HepG2 (cell line): ENCODE measurements at regions not wholly inside any gene's neighbourhood (a gene's known extent, or its start where the extent isn't known, plus 50 kb on each side); places are given as distances from the start of the nearest gene placed in this dataset.
A peak's percentile ranks its signal among the peaks of the same experiment; 100 is the strongest.

ENCODE experiments used
- ATF7-NPFF ChIP-seq: sonication (generic); formaldehyde crosslinking; IDR thresholded peaks from 2 replicates; pipeline ENCODE4 v1.8.1; 2023; ENCODE audit warnings: mild to moderate bottlenecking, low read depth, missing genetic modification reagents, moderate library complexity
- GATAD1 ChIP-seq: IDR thresholded peaks from 2 replicates; pipeline ENCODE4 v1.6.1; 2016; ENCODE audit warnings: missing genetic modification reagents, missing compliant biosample characterization
- GTF3A ChIP-seq: sonication (generic); formaldehyde crosslinking; conservative IDR thresholded peaks from 2 replicates; pipeline ENCODE4 v1.4.0; 2020; ENCODE audit warnings: mild to moderate bottlenecking, missing genetic modification reagents
- GZF1 ChIP-seq: sonication (generic); formaldehyde crosslinking; IDR thresholded peaks from 2 replicates; pipeline ENCODE4 v1.5.1; 2020; ENCODE audit warnings: mild to moderate bottlenecking, missing genetic modification reagents
- HIC2 ChIP-seq: sonication (generic); formaldehyde crosslinking; IDR thresholded peaks from 2 replicates; pipeline ENCODE4 v1.9.0; 2022; ENCODE audit warnings: low read depth, missing genetic modification reagents
- MAFK ChIP-seq, 2 experiments: IDR thresholded peaks in 1 of 2; conservative IDR thresholded peaks in 1 of 2; 2 replicates each; pipeline ENCODE4 v1.6.1; 2011; ENCODE audit warnings: improper control_type of control experiment in 2 of 2, low read length in 2 of 2
- MTA1 ChIP-seq: sonication (generic); formaldehyde crosslinking; IDR thresholded peaks from 2 replicates; pipeline ENCODE4 v1.4.0; 2020; ENCODE audit warnings: missing genetic modification reagents, mild to moderate bottlenecking, borderline replicate concordance
- MTF2 ChIP-seq: sonication (generic); formaldehyde crosslinking; IDR thresholded peaks from 2 replicates; pipeline ENCODE4 v1.5.0; 2020; ENCODE audit warnings: missing genetic modification reagents, borderline replicate concordance
- NFE2 ChIP-seq: sonication (generic); formaldehyde crosslinking; IDR thresholded peaks from 2 replicates; pipeline ENCODE4 v1.4.0; 2020; ENCODE audit warnings: missing genetic modification reagents
- PPARG ChIP-seq: conservative IDR thresholded peaks from 2 replicates; pipeline ENCODE4 v1.6.1; 2016; ENCODE audit warnings: missing biosample characterization, missing genetic modification reagents
- RELA ChIP-seq: sonication (generic); formaldehyde crosslinking; IDR thresholded peaks from 2 replicates; pipeline ENCODE4 v1.4.0; 2020; ENCODE audit warnings: missing genetic modification reagents
- SP4 ChIP-seq: sonication (generic); formaldehyde crosslinking; IDR thresholded peaks from 2 replicates; pipeline ENCODE4 v1.8.1; 2023; ENCODE audit warnings: mild to moderate bottlenecking, missing genetic modification reagents
- TAF1 ChIP-seq: sonication (generic); formaldehyde crosslinking; IDR thresholded peaks from 2 replicates; pipeline ENCODE4 v1.4.0; 2020; ENCODE audit warnings: missing genetic modification reagents
- TP53 ChIP-seq: sonication (generic); formaldehyde crosslinking; conservative IDR thresholded peaks from 2 replicates; pipeline ENCODE4 v1.4.0; 2020; ENCODE audit warnings: missing genetic modification reagents
- ZBTB46 ChIP-seq: sonication (generic); formaldehyde crosslinking; IDR thresholded peaks from 2 replicates; pipeline ENCODE4 v1.4.0; 2020; ENCODE audit warnings: mild to moderate bottlenecking, missing genetic modification reagents, borderline replicate concordance
- ZFP36 ChIP-seq: fragments of 150-350 bp; IDR thresholded peaks from 2 replicates; pipeline ENCODE4 v1.6.1; 2018; ENCODE audit warnings: borderline replicate concordance, low read length, low read depth; ENCODE audit not compliant: partially characterized antibody
- ZNF30 ChIP-seq: sonication (generic); formaldehyde crosslinking; IDR thresholded peaks from 2 replicates; pipeline ENCODE4 v1.5.0; 2020; ENCODE audit warnings: mild to moderate bottlenecking, missing genetic modification reagents
- ZNF687 ChIP-seq: sonication (generic); formaldehyde crosslinking; IDR thresholded peaks from 2 replicates; pipeline ENCODE4 v1.5.1; 2020; ENCODE audit warnings: mild to moderate bottlenecking, missing genetic modification reagents, moderate library complexity
- ZNF746 ChIP-seq: sonication (generic); formaldehyde crosslinking; IDR thresholded peaks from 2 replicates; pipeline ENCODE4 v1.8.0; 2022; ENCODE audit warnings: mild to moderate bottlenecking, missing genetic modification reagents
- ZSCAN9 ChIP-seq: IDR thresholded peaks from 2 replicates; pipeline ENCODE4 v1.6.1; 2016; ENCODE audit warnings: borderline replicate concordance
- ZUFSP ChIP-seq: sonication (generic); formaldehyde crosslinking; IDR thresholded peaks from 2 replicates; pipeline ENCODE4 v1.9.0; 2021; ENCODE audit warnings: missing genetic modification reagents, mild to moderate bottlenecking, borderline replicate concordance

- no peak for TF ChIP-seq ATF7-NPFF
- no peak for TF ChIP-seq ZBTB46
- TF ChIP-seq NFE2 (CRISPR knock-in tag) = no peak
- no peak for TF ChIP-seq MAFK (conservative IDR thresholded peaks at IDR 0.05 in 1 of 2, IDR thresholded peaks at IDR 0.05 in 1 of 2; ENCODE audit: low read length in 2 of 2)
- peak; percentile 73; the same call in 1 of the 2 replicates for TF ChIP-seq ZNF746 (CRISPR knock-in tag)
- TF ChIP-seq TAF1 (CRISPR knock-in tag) = no peak
- TF ChIP-seq ZNF30 (CRISPR knock-in tag) = no peak
- TF ChIP-seq ZFP36 = no peak
- TF ChIP-seq GZF1 (CRISPR knock-in tag) = 0 out of 2 replicates have a peak, but pooled peaks have one; percentile 21
- TF ChIP-seq HIC2 = no peak
- no peak for TF ChIP-seq MTA1 (CRISPR knock-in tag)
- TF ChIP-seq GATAD1 (CRISPR knock-in tag) = 0 out of 2 replicates have a peak, but pooled peaks have one; percentile 14
- TF ChIP-seq ZUFSP (CRISPR knock-in tag) = no peak
- TF ChIP-seq MTF2 (CRISPR knock-in tag) = no peak
- TF ChIP-seq ZNF687 (CRISPR knock-in tag) = peak; percentile 79
- 0 out of 2 replicates have a peak, but pooled peaks have one; percentile 45 for TF ChIP-seq SP4 (CRISPR knock-in tag)
- no peak for TF ChIP-seq TP53
- TF ChIP-seq RELA = no peak
- TF ChIP-seq PPARG (CRISPR knock-in tag) = no peak
- peak; percentile 18; the same call in 1 of the 2 replicates for TF ChIP-seq ZSCAN9
- no peak for TF ChIP-seq GTF3A (CRISPR knock-in tag)
These were observed 84.6 kb downstream of the PDGFA start (continued) for GRCh38 chr7:434891-435629.
